ENCODE measurements at regions not wholly inside any gene's neighbourhood (a gene's known extent, or its start where the extent isn't known, plus 50 kb on each side); places are given as distances from the start of the nearest gene placed in this dataset.

- Mint-ChIP-seq H3K27ac (no peak overlapping the region), H3K4me1 (peaks cover 16% of the 10 kb centered on the region), H3K27me3 (peaks cover 31% of the 10 kb centered on the region), H3K4me3 (no peak overlapping the region), H3K9me3 (no peaks in the 10 kb centered on the region)
- no peak for DNase-seq
- no peak for ATAC-seq
These were observed 53.1 kb downstream of the CH25H start for GRCh38 chr10:89153971-89154370.

GRCh38 chr10:89153116-89153515, 54.0 kb downstream of the CH25H start:
- H3K9me3 Mint-ChIP-seq = no peaks in the 10 kb centered on the region
- H3K4me1 Mint-ChIP-seq = peaks cover 7% of the 10 kb centered on the region
- no peak for ATAC-seq
- no peak overlapping the region for H3K27ac Mint-ChIP-seq
- no peak overlapping the region for H3K4me3 Mint-ChIP-seq
- DNase-seq = no peak
- H3K27me3 Mint-ChIP-seq = peaks cover 25% of the 10 kb centered on the region

GRCh38 chr10:89151857-89152256, 55.3 kb downstream of the CH25H start:
- no peak for ATAC-seq

DNA sequence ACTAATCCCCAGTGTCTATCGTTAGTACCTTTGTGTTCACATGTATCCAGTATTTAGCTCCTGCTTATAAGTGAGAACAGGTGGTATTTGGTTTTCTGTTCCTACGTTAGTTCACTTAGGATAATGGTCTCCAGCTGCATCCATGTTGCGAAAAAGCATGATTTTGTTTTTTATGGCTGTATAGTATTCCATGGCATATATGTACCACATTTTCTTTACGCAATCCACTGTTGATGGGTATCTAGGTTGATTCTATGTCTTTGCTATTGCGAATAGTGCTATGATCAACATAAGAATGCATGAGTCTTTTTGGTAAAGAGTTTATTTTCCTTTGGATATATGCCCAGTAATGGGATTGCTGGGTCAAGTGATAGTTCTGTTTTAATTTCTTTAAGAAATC, 59.1 kb downstream of the CH25H start:
- Mint-ChIP-seq H3K4me1 (peaks cover 11% of the 10 kb centered on the region), H3K9me3 (peaks cover 0 to 5% of the 10 kb centered on the region in 2 donors), H3K27ac (no peak overlapping the region), H3K4me3 (no peak overlapping the region), H3K27me3 (no peaks in the 10 kb centered on the region)
- no peak for DNase-seq
- no peak for ATAC-seq

More at GRCh38 chr10:89151857-89152256, 55.3 kb downstream of the CH25H start:
- DNase-seq = no peak
- Mint-ChIP-seq H3K4me1 (peaks cover 7% of the 10 kb centered on the region), H3K9me3 (peaks cover 0 to 5% of the 10 kb centered on the region in 2 donors), H3K4me3 (no peak overlapping the region), H3K27ac (no peak overlapping the region), H3K27me3 (peaks cover 24% of the 10 kb centered on the region)

- DNase-seq (no peak), ATAC-seq (no peak)
- H3K27ac Mint-ChIP-seq = no peak overlapping the region
- peaks cover 11% of the 10 kb centered on the region for H3K4me1 Mint-ChIP-seq
- peaks cover 0 to 5% of the 10 kb centered on the region in 2 donors for H3K9me3 Mint-ChIP-seq
- no peaks in the 10 kb centered on the region for H3K27me3 Mint-ChIP-seq
- no peak overlapping the region for H3K4me3 Mint-ChIP-seq
These were observed 59.9 kb downstream of the CH25H start for GRCh38 chr10:89147256-89147655.

DNA sequence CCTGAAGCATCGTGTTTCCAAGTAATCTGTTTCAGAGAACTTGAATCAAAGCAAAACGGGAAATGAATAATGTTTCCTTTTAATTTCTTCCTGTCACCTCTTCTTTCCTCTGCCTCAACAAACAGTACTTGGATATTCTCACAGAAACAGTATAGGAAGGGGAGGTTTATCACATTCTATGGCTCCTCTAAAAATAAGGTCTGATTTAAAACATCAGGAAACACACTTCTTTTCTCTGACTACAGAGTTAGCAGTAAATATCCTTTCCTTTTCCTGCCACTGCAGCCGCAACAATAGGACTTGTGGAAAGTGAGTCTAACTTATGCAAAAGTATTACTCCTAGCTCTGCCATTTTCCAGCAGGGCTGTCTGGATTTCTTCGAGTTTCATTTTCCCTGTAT, 62.3 kb downstream of the CH25H start:
- H3K4me3 Mint-ChIP-seq = no peak overlapping the region
- H3K9me3 Mint-ChIP-seq = peaks cover 0 to 5% of the 10 kb centered on the region in 2 donors
- ATAC-seq (no peak), DNase-seq (no peak)
- H3K4me1 Mint-ChIP-seq = peaks cover 14% of the 10 kb centered on the region
- no peak overlapping the region for H3K27ac Mint-ChIP-seq
- H3K27me3 Mint-ChIP-seq = no peaks in the 10 kb centered on the region

- no peak for DNase-seq
- ATAC-seq = no peak
- Mint-ChIP-seq H3K4me3 (no peak overlapping the region), H3K4me1 (peaks cover 22% of the 10 kb centered on the region), H3K27ac (no peak overlapping the region), H3K9me3 (peaks cover 0 to 7% of the 10 kb centered on the region in 2 donors), H3K27me3 (peaks cover 7% of the 10 kb centered on the region)
These were observed 64.5 kb downstream of the CH25H start for GRCh38 chr10:89142590-89142989.

- peaks cover 0 to 5% of the 10 kb centered on the region in 2 donors for H3K9me3 Mint-ChIP-seq
- ATAC-seq (no peak), DNase-seq (no peak)
These were observed 68.2 kb downstream of the CH25H start for GRCh38 chr10:89138755-89139490.

DNA sequence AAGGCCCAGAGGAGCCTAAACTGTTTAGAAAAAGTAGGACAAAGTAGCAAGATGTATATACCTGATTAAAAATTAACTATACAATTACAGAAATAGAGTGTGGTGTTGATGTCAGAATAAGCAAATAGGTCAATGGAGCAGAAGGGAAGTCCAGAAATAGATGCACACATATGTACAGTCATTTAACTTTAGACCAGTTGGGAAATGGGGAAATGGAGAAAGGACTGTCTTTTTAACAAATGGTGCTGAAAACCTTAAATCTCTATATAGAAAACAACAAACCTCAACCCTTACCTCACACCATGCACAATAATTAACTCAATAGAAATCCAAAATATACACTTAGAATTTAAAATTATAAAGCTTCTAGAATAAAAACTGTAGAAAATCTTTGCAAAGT, 72.2 kb downstream of the CH25H start:
- H3K4me3 Mint-ChIP-seq = no peak overlapping the region

More at GRCh38 chr10:89138755-89139490, 68.2 kb downstream of the CH25H start:
- Mint-ChIP-seq H3K4me1 (peaks cover 12% of the 10 kb centered on the region), H3K27ac (peak overlapping the region; percentile 29 to 76), H3K27me3 (peaks cover 10% of the 10 kb centered on the region), H3K4me3 (no peak overlapping the region)

GRCh38 chr10:89129911-89130310, 77.2 kb downstream of the CH25H start:
- DNase-seq (no peak), ATAC-seq (no peak)
- Mint-ChIP-seq H3K4me3 (no peak overlapping the region), H3K27me3 (peaks cover 11% of the 10 kb centered on the region), H3K4me1 (no peaks in the 10 kb centered on the region), H3K9me3 (no peaks in the 10 kb centered on the region), H3K27ac (no peak overlapping the region)

More for the DNA sequence above, 72.2 kb downstream of the CH25H start:
- H3K9me3 Mint-ChIP-seq = peaks cover 0 to 5% of the 10 kb centered on the region in 2 donors
- peaks cover 8% of the 10 kb centered on the region for H3K4me1 Mint-ChIP-seq
- DNase-seq (no peak), ATAC-seq (no peak)
- peaks cover 21% of the 10 kb centered on the region for H3K27me3 Mint-ChIP-seq
- no peak overlapping the region for H3K27ac Mint-ChIP-seq

DNA sequence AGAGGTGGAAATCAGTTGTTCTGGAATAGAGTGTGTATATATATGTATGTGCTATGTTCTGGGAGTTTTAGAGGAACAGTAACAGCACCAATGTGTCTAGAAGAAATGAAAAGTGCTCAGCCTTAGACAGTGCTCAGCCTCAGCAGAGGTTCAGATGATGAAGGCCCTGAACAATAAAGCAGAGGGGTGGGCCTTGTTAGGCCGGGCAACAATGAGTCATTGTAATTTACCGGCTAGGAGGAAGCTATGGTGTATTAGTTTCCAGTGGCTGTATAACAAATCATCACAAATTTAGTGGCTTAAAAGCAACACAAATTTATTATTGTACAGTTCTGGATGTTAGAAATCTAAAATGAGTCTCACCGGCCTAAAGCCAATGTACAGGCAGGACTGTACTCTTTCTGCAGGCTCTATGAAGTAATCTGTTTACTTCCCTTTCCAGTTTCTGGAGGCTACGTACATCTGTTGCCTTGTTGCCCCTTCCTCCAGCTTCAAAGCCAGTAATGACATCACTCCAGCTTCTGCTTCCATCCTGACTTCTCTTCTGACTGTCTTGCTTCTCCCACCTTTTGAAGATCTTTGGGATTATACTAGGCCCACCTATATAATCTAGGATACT, 84.6 kb downstream of the CH25H start:
- Mint-ChIP-seq H3K27me3 (peaks cover 24% of the 10 kb centered on the region), H3K4me3 (no peak overlapping the region), H3K4me1 (peaks cover 12% of the 10 kb centered on the region), H3K27ac (no peak overlapping the region), H3K9me3 (no peaks in the 10 kb centered on the region)
- DNase-seq (no peak), ATAC-seq (no peak)

- no peak for ATAC-seq
These were observed 85.4 kb downstream of the CH25H start for GRCh38 chr10:89121764-89122020.

GRCh38 chr10:89120931-89121763, 86.0 kb downstream of the CH25H start:
- Mint-ChIP-seq H3K9me3 (no peaks in the 10 kb centered on the region), H3K4me1 (peaks cover 12% of the 10 kb centered on the region), H3K27me3 (peaks cover 32% of the 10 kb centered on the region), H3K27ac (no peak overlapping the region), H3K4me3 (no peak overlapping the region)
- DNase-seq (no peak), ATAC-seq (no peak)

More at GRCh38 chr10:89121764-89122020, 85.4 kb downstream of the CH25H start:
- H3K9me3 Mint-ChIP-seq = no peaks in the 10 kb centered on the region
- H3K27ac Mint-ChIP-seq = no peak overlapping the region
- H3K4me3 Mint-ChIP-seq = no peak overlapping the region
- H3K27me3 Mint-ChIP-seq = peaks cover 30% of the 10 kb centered on the region
- peaks cover 12% of the 10 kb centered on the region for H3K4me1 Mint-ChIP-seq
- no peak for DNase-seq

DNA sequence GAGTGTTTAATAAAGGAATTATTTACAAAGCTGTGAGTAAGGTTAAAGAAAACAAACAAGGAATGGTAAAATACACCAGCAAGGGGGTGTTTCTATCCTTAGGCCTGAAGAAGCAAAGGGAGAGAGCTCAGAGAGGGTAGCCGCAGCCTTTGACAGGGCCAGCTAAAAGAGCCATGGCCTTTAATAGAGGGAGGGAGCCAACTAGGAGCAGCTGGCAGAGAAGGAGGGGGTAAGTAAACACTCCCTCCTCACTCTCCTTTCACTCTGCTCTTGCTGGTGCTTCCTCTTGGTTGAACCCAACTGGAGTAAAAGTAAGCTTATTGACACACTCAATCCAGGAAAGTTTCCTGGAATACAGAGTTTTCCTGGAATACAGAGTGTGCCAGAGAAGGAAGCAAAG, 87.5 kb downstream of the CH25H start:
- Mint-ChIP-seq H3K27me3 (peaks cover 30% of the 10 kb centered on the region), H3K9me3 (no peaks in the 10 kb centered on the region), H3K4me1 (peaks cover 12% of the 10 kb centered on the region), H3K4me3 (no peak overlapping the region), H3K27ac (no peak overlapping the region)
- no peak for ATAC-seq
- DNase-seq = no peak

- Mint-ChIP-seq H3K9me3 (no peaks in the 10 kb centered on the region), H3K4me3 (no peak overlapping the region), H3K4me1 (peaks cover 10% of the 10 kb centered on the region), H3K27ac (no peak overlapping the region), H3K27me3 (peaks cover 32% of the 10 kb centered on the region)
- no peak for DNase-seq
- ATAC-seq = no peak
These were observed 89.0 kb downstream of the CH25H start for GRCh38 chr10:89118091-89118490.
